HEK293 (cell line): ENCODE measurements at regions not wholly inside any gene's neighbourhood (a gene's known extent, or its start where the extent isn't known, plus 50 kb on each side); places are given as distances from the start of the nearest gene placed in this dataset.

ENCODE experiments used
- CTCF ChIA-PET: fragments of 350-600 bp; formaldehyde crosslinking; extraction: SDS; loops from one replicate; lab custom pipeline; 2021; ENCODE audit warnings: antibody characterized with exemption; lab: Yijun Ruan, JAX
- POLR2A ChIA-PET: fragments of 300-600 bp; formaldehyde crosslinking; extraction: SDS; loops from one replicate; lab custom pipeline; 2020; ENCODE audit warnings: antibody characterized with exemption, inconsistent platforms; lab: Yijun Ruan, JAX
- H3K27ac ChIP-seq: fragments of 200-500 bp; sonication (Bioruptor generic); 2 replicates; pipeline ENCODE4 v1.5.1; 2014; ENCODE audit warnings: low read depth, low read length, control low read depth, inconsistent platforms; ENCODE audit errors: extremely low read depth
- H3K36me3 ChIP-seq, 2 experiments: fragments of 200-500 bp in 1 of 2; sonication (Bioruptor generic) in 1 of 2; 1 replicate in 1 of 2; 2 replicates in 1 of 2; pipeline ENCODE4 v1.5.1; 2014 to 2017; ENCODE audit warnings: inconsistent platforms in 2 of 2, low read length in 2 of 2; ENCODE audit not compliant: control insufficient read depth in 2 of 2, insufficient read depth in 1 of 2
- H3K4me1 ChIP-seq: fragments of 200-500 bp; sonication (Bioruptor generic); 2 replicates; pipeline ENCODE4 v1.5.1; 2014; ENCODE audit warnings: mild to moderate bottlenecking, low read length, inconsistent platforms; ENCODE audit not compliant: control insufficient read depth, insufficient read depth
- H3K4me3 ChIP-seq: 2 replicates; pipeline ENCODE4 v1.5.1; 2011; ENCODE audit warnings: low read depth, mild to moderate bottlenecking, control low read depth, low read length, moderate library complexity
- H3K9me3 ChIP-seq: fragments of 200-500 bp; sonication (Bioruptor generic); 2 replicates; pipeline ENCODE4 v1.5.1; 2014; ENCODE audit warnings: low read depth, low read length, inconsistent platforms; ENCODE audit not compliant: control insufficient read depth, insufficient read depth
- KLF1 ChIP-seq: fragments of 450-650 bp; formaldehyde crosslinking; IDR thresholded peaks from 2 replicates; pipeline ENCODE4 v1.5.1; 2016; ENCODE audit warnings: missing biosample characterization, missing genetic modification characterization
- KLF7 ChIP-seq: fragments of 450-650 bp; formaldehyde crosslinking; IDR thresholded peaks from 2 replicates; pipeline ENCODE4 v1.5.1; 2016; ENCODE audit warnings: missing biosample characterization, missing genetic modification characterization, borderline replicate concordance
- KLF9 ChIP-seq: fragments of 450-650 bp; formaldehyde crosslinking; IDR thresholded peaks from 2 replicates; pipeline ENCODE4 v1.5.1; 2016; ENCODE audit warnings: missing biosample characterization, missing genetic modification characterization, low read depth
- MEIS1 ChIP-seq: sonication (generic); formaldehyde crosslinking; IDR thresholded peaks from 2 replicates; pipeline ENCODE4 v1.8.1; 2022; ENCODE audit warnings: missing genetic modification reagents, mild to moderate bottlenecking, borderline replicate concordance
- MZF1 ChIP-seq: fragments of 450-650 bp; formaldehyde crosslinking; IDR thresholded peaks from 2 replicates; pipeline ENCODE4 v1.5.1; 2017; ENCODE audit warnings: missing biosample characterization, missing genetic modification characterization, borderline replicate concordance
- SCRT1 ChIP-seq: fragments of 450-650 bp; formaldehyde crosslinking; IDR thresholded peaks from 2 replicates; pipeline ENCODE4 v1.5.1; 2016; ENCODE audit warnings: missing biosample characterization, missing genetic modification characterization, borderline replicate concordance
- SETDB1 ChIP-seq: IDR thresholded peaks from one replicate; pipeline ENCODE4 v1.6.1; 2017; ENCODE audit warnings: mild to moderate bottlenecking, low read length, moderate library complexity, mixed read lengths; ENCODE audit not compliant: insufficient read length
- TRIM28 ChIP-seq: IDR thresholded peaks from 2 replicates; pipeline ENCODE4 v1.6.1; 2011; ENCODE audit warnings: low read length, control low read depth, borderline replicate concordance
- ZEB2 ChIP-seq: fragments of 450-650 bp; formaldehyde crosslinking; IDR thresholded peaks from 2 replicates; pipeline ENCODE4 v1.5.1; 2016; ENCODE audit warnings: missing biosample characterization, missing genetic modification characterization
- ZNF16 ChIP-seq: fragments of 450-650 bp; formaldehyde crosslinking; IDR thresholded peaks from 2 replicates; pipeline ENCODE4 v1.5.1; 2016; ENCODE audit warnings: low read depth, missing biosample characterization, missing genetic modification characterization
- ZNF175 ChIP-seq: fragments of 450-650 bp; formaldehyde crosslinking; IDR thresholded peaks from 2 replicates; pipeline ENCODE4 v1.5.1; 2016; ENCODE audit warnings: missing biosample characterization, missing genetic modification characterization
- ZNF221 ChIP-seq: fragments of 450-650 bp; formaldehyde crosslinking; IDR thresholded peaks from 2 replicates; pipeline ENCODE4 v1.5.1; 2017; ENCODE audit warnings: missing biosample characterization, missing genetic modification characterization, borderline replicate concordance
- ZNF239 ChIP-seq: fragments of 450-650 bp; formaldehyde crosslinking; IDR thresholded peaks from 2 replicates; pipeline ENCODE4 v1.5.1; 2016; ENCODE audit warnings: missing biosample characterization, missing genetic modification characterization
- ZNF391 ChIP-seq: fragments of 450-650 bp; formaldehyde crosslinking; IDR thresholded peaks from 2 replicates; pipeline ENCODE4 v1.5.1; 2016; ENCODE audit warnings: low read depth, missing biosample characterization, missing genetic modification characterization, borderline replicate concordance
- ZNF394 ChIP-seq: fragments of 450-650 bp; formaldehyde crosslinking; IDR thresholded peaks from 2 replicates; pipeline ENCODE4 v1.5.1; 2016; ENCODE audit warnings: missing biosample characterization, missing genetic modification characterization, mild to moderate bottlenecking, moderate library complexity, borderline replicate concordance
- ZNF501 ChIP-seq: fragments of 450-650 bp; formaldehyde crosslinking; IDR thresholded peaks from 2 replicates; pipeline ENCODE4 v1.5.1; 2016; ENCODE audit warnings: missing biosample characterization, missing genetic modification characterization
- ZNF521 ChIP-seq: fragments of 450-650 bp; formaldehyde crosslinking; IDR thresholded peaks from 2 replicates; pipeline ENCODE4 v1.5.1; 2017; ENCODE audit warnings: missing biosample characterization, mild to moderate bottlenecking, missing genetic modification characterization
- ZNF776 ChIP-seq: fragments of 450-650 bp; formaldehyde crosslinking; IDR thresholded peaks from 2 replicates; pipeline ENCODE4 v1.5.0; 2017; ENCODE audit warnings: missing biosample characterization, missing genetic modification characterization, borderline replicate concordance
- ZNF777 ChIP-seq: fragments of 450-650 bp; formaldehyde crosslinking; IDR thresholded peaks from 2 replicates; pipeline ENCODE4 v1.5.1; 2017; ENCODE audit warnings: missing biosample characterization, missing genetic modification characterization, borderline replicate concordance
- TF ChIP-seq, protein P1 (sequence below): fragments of 450-650 bp; formaldehyde crosslinking; IDR thresholded peaks from 2 replicates; pipeline ENCODE4 v1.5.1; 2017; ENCODE audit warnings: missing biosample characterization, mild to moderate bottlenecking, missing genetic modification characterization, moderate library complexity
- TF ChIP-seq, protein P2 (sequence below): fragments of 450-650 bp; formaldehyde crosslinking; IDR thresholded peaks from 2 replicates; pipeline ENCODE4 v1.5.1; 2016; ENCODE audit warnings: missing biosample characterization, missing genetic modification characterization, borderline replicate concordance
- TF ChIP-seq, protein P3 (sequence below): fragments of 450-650 bp; formaldehyde crosslinking; conservative IDR thresholded peaks from 2 replicates; pipeline ENCODE4 v1.5.1; 2016; ENCODE audit warnings: low read depth, missing biosample characterization, missing genetic modification characterization
- TF ChIP-seq, protein P4 (sequence below): fragments of 450-650 bp; formaldehyde crosslinking; IDR thresholded peaks from 2 replicates; pipeline ENCODE4 v1.5.1; 2016; ENCODE audit warnings: missing biosample characterization, missing genetic modification characterization
- TF ChIP-seq, protein P5 (sequence below): fragments of 450-650 bp; formaldehyde crosslinking; IDR thresholded peaks from 2 replicates; pipeline ENCODE4 v1.5.0; 2017; ENCODE audit warnings: missing biosample characterization, missing genetic modification characterization, borderline replicate concordance

DNA sequence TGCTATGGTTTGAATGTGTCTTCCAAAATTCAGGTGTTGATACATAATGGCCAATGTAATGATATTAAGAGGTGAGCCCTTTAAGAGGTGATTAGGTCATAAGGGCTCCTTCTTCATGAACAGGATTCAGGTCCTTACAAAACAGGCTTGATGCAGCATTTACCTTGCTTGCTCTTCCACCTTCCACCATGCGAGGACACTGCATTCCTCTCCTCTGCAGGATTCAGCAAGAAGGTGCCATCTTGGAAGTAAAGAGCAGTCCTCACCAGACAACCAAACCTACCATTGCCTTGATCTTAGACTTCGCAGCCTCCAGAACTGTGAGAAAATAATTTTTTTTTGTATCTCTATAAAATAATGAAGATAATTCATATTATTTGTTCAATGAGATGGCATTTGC lies 314.0 kb upstream of the SMARCA2 start (continued):
- TF ChIP-seq, protein P1, sequence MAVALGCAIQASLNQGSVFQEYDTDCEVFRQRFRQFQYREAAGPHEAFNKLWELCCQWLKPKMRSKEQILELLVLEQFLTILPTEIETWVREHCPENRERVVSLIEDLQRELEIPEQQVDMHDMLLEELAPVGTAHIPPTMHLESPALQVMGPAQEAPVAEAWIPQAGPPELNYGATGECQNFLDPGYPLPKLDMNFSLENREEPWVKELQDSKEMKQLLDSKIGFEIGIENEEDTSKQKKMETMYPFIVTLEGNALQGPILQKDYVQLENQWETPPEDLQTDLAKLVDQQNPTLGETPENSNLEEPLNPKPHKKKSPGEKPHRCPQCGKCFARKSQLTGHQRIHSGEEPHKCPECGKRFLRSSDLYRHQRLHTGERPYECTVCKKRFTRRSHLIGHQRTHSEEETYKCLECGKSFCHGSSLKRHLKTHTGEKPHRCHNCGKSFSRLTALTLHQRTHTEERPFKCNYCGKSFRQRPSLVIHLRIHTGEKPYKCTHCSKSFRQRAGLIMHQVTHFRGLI (tag by site-specific recombination): no peak
- TF ChIP-seq, protein P2, sequence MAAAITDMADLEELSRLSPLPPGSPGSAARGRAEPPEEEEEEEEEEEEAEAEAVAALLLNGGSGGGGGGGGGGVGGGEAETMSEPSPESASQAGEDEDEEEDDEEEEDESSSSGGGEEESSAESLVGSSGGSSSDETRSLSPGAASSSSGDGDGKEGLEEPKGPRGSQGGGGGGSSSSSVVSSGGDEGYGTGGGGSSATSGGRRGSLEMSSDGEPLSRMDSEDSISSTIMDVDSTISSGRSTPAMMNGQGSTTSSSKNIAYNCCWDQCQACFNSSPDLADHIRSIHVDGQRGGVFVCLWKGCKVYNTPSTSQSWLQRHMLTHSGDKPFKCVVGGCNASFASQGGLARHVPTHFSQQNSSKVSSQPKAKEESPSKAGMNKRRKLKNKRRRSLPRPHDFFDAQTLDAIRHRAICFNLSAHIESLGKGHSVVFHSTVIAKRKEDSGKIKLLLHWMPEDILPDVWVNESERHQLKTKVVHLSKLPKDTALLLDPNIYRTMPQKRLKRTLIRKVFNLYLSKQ (tag by site-specific recombination): no peak
- TF ChIP-seq ZNF221 (tag by site-specific recombination): no peak
- TF ChIP-seq MZF1 (tag by site-specific recombination): no peak
- TF ChIP-seq ZNF239 (tag by site-specific recombination): no peak
- TF ChIP-seq, protein P3, sequence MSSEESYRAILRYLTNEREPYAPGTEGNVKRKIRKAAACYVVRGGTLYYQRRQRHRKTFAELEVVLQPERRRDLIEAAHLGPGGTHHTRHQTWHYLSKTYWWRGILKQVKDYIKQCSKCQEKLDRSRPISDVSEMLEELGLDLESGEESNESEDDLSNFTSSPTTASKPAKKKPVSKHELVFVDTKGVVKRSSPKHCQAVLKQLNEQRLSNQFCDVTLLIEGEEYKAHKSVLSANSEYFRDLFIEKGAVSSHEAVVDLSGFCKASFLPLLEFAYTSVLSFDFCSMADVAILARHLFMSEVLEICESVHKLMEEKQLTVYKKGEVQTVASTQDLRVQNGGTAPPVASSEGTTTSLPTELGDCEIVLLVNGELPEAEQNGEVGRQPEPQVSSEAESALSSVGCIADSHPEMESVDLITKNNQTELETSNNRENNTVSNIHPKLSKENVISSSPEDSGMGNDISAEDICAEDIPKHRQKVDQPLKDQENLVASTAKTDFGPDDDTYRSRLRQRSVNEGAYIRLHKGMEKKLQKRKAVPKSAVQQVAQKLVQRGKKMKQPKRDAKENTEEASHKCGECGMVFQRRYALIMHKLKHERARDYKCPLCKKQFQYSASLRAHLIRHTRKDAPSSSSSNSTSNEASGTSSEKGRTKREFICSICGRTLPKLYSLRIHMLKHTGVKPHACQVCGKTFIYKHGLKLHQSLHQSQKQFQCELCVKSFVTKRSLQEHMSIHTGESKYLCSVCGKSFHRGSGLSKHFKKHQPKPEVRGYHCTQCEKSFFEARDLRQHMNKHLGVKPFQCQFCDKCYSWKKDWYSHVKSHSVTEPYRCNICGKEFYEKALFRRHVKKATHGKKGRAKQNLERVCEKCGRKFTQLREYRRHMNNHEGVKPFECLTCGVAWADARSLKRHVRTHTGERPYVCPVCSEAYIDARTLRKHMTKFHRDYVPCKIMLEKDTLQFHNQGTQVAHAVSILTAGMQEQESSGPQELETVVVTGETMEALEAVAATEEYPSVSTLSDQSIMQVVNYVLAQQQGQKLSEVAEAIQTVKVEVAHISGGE (tag by site-specific recombination): no peak
- TF ChIP-seq ZNF501 (tag by site-specific recombination): no peak
- TF ChIP-seq ZNF394 (tag by site-specific recombination): no peak
- no peak for TF ChIP-seq ZNF521 (tag by site-specific recombination)

DNA sequence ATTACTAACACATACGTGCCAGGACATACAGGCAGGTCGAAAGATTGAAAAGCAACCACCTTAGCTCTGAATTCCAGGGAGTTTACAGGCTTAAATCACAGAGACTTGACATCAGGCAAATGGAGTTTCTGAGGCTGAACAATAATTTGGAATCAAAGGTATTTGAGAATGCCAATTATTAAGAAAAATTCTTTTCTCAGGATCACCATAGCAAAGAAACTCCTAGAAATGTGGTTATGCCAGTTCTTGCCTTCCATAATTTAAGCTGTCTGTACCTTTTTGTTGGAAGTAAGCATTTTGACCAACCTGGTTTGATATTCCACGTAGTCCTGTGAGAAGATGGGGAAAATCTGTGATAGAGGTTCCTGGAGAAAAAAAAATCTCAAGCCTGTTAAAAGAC lies 312.4 kb upstream of the SMARCA2 start:
- POLR2A ChIA-PET: no interaction called here
- no peak overlapping the region for H3K27ac ChIP-seq
- TF ChIP-seq KLF7 (tag by site-specific recombination): no peak
- TF ChIP-seq, protein P4, sequence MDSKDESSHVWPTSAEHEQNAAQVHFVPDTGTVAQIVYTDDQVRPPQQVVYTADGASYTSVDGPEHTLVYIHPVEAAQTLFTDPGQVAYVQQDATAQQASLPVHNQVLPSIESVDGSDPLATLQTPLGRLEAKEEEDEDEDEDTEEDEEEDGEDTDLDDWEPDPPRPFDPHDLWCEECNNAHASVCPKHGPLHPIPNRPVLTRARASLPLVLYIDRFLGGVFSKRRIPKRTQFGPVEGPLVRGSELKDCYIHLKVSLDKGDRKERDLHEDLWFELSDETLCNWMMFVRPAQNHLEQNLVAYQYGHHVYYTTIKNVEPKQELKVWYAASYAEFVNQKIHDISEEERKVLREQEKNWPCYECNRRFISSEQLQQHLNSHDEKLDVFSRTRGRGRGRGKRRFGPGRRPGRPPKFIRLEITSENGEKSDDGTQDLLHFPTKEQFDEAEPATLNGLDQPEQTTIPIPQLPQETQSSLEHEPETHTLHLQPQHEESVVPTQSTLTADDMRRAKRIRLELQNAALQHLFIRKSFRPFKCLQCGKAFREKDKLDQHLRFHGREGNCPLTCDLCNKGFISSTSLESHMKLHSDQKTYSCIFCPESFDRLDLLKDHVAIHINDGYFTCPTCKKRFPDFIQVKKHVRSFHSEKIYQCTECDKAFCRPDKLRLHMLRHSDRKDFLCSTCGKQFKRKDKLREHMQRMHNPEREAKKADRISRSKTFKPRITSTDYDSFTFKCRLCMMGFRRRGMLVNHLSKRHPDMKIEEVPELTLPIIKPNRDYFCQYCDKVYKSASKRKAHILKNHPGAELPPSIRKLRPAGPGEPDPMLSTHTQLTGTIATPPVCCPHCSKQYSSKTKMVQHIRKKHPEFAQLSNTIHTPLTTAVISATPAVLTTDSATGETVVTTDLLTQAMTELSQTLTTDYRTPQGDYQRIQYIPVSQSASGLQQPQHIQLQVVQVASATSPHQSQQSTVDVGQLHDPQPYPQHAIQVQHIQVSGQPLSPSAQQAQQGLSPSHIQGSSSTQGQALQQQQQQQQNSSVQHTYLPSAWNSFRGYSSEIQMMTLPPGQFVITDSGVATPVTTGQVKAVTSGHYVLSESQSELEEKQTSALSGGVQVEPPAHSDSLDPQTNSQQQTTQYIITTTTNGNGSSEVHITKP (tag by site-specific recombination): no peak
- no peak for TF ChIP-seq ZNF175 (tag by site-specific recombination)
- no peak for TF ChIP-seq KLF1
- no peak for TF ChIP-seq KLF9 (tag by site-specific recombination)
- TF ChIP-seq ZNF16 (tag by site-specific recombination): no peak
- TF ChIP-seq, protein P5, sequence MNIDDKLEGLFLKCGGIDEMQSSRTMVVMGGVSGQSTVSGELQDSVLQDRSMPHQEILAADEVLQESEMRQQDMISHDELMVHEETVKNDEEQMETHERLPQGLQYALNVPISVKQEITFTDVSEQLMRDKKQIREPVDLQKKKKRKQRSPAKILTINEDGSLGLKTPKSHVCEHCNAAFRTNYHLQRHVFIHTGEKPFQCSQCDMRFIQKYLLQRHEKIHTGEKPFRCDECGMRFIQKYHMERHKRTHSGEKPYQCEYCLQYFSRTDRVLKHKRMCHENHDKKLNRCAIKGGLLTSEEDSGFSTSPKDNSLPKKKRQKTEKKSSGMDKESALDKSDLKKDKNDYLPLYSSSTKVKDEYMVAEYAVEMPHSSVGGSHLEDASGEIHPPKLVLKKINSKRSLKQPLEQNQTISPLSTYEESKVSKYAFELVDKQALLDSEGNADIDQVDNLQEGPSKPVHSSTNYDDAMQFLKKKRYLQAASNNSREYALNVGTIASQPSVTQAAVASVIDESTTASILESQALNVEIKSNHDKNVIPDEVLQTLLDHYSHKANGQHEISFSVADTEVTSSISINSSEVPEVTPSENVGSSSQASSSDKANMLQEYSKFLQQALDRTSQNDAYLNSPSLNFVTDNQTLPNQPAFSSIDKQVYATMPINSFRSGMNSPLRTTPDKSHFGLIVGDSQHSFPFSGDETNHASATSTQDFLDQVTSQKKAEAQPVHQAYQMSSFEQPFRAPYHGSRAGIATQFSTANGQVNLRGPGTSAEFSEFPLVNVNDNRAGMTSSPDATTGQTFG (tag by site-specific recombination): no peak
- no peak for TF ChIP-seq ZNF394 (tag by site-specific recombination)
- no peak for TF ChIP-seq ZNF777 (tag by site-specific recombination)
- no peak for TF ChIP-seq SETDB1
- no peak for TF ChIP-seq TRIM28
- no peak for TF ChIP-seq ZNF776 (tag by site-specific recombination)
- TF ChIP-seq ZNF391 (tag by site-specific recombination): no peak
- TF ChIP-seq SCRT1 (tag by site-specific recombination): no peak
- TF ChIP-seq MEIS1 (CRISPR knock-in tag): no peak
- no peak for TF ChIP-seq ZEB2 (tag by site-specific recombination)
- no peaks in the 10 kb centered on the region for H3K9me3 ChIP-seq
- no peaks in the 10 kb centered on the region for H3K36me3 ChIP-seq
- H3K4me1 ChIP-seq: no peaks in the 10 kb centered on the region
- H3K4me3 ChIP-seq: no peak overlapping the region
- CTCF ChIA-PET: interaction anchor here (0.7 to 0.8 kb wide), 2 partner anchors 11 to 63 kb away, joined by 3 read pairs; no protein-coding TSS in a partner anchor
